Central memory CD8-positive, alpha-beta T cell (primary cell): ENCODE measurements at regions not wholly inside any gene's neighbourhood (a gene's known extent, or its start where the extent isn't known, plus 50 kb on each side); places are given as distances from the start of the nearest gene placed in this dataset.

ENCODE experiments used
- ATAC-seq: fragments of 150-1000 bp; cut with Tn5 transposase; replicated peaks from 2 replicates; pipeline ENCODE4 v1.10.0; 2022; ENCODE audit warnings: mild to moderate bottlenecking, moderate FRiP score, moderate number of reproducible peaks; ENCODE audit not compliant: poor library complexity, severe bottlenecking; ENCODE audit errors: extremely low read depth
- DNase-seq, 2 donors: peaks; one replicate each; pipeline ENCODE4 v3.0.0; 2021; ENCODE audit warnings: low spot score in 2 of 2
- H3K27ac Mint-ChIP-seq: one replicate; pipeline ENCODE4 v1.8.0; 2022; ENCODE audit warnings: low read depth, mild to moderate bottlenecking, moderate library complexity, mixed read lengths
- H3K27me3 Mint-ChIP-seq: one replicate; pipeline ENCODE4 v1.8.0; 2022; ENCODE audit warnings: mixed read lengths
- H3K36me3 Mint-ChIP-seq: one replicate; pipeline ENCODE4 v1.8.0; 2022; ENCODE audit warnings: mild to moderate bottlenecking, moderate library complexity, mixed read lengths; ENCODE audit not compliant: insufficient read depth
- H3K4me1 Mint-ChIP-seq: one replicate; pipeline ENCODE4 v1.8.0; 2022; ENCODE audit warnings: mixed read lengths
- H3K4me3 Mint-ChIP-seq: one replicate; pipeline ENCODE4 v1.8.0; 2022; ENCODE audit warnings: mild to moderate bottlenecking, moderate library complexity, mixed read lengths
- H3K9me3 Mint-ChIP-seq: one replicate; pipeline ENCODE4 v1.8.0; 2022; ENCODE audit warnings: mixed read lengths

DNA sequence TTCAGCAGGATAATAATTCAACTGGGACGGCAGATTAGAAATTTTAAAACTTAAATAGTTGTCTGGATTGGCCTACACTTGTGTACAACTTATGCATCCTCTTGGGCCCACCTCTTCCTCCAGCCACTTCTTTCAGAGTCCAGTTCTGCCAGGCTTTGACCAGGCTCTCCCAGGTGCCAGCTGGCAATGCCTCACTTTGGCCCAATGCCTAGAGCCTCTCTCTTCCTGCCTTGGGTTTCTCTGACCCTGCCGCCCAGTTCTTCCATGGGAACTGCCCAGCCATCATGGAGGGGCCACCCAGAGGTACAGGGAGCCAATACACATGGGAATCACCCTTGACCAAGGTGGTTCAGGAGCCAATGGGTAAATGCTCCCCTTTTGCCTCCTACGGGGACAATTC lies 135.5 kb downstream of the IRS1 start:
- Mint-ChIP-seq H3K4me3 (no peak overlapping the region), H3K4me1 (no peaks in the 10 kb centered on the region), H3K27ac (no peak overlapping the region), H3K36me3 (no peaks in the 10 kb centered on the region), H3K27me3 (peaks cover 20% of the 10 kb centered on the region), H3K9me3 (no peaks in the 10 kb centered on the region)
- DNase-seq: no peak
- no peak for ATAC-seq

DNA sequence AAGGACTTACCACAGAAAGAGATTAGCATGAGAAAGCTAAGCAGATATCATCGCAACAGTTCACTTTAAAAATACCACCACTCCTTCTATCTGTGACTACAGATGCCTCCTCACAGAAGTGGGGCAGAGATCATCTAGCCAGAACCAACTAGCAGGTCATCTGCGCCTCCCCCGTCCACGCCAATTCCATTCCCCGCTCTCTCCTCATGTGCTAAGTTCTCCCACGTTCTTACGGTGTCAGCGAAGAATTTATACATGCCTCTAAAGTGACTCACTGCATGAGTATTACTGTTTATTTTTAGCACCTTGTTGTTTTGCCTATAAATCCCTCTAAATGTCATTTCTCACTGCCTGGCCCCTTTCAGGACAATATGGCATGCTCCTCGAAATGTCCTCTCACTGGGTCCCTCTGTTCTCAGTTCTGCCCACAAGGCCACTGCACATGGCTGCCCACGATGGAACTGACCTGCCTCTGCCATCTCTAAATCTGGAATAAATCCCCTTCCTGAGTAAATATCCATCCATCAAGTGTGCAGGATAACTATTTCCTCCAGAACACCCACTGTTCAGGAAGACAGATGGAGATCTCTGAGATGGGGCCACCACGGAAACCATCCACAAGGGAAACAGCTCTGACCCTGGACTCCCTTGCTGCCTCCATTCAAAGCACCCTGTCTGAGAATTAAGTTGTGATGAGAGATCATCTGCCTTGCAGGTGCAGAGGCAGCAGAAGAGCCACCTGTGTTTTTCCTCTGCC lies 137.7 kb downstream of the IRS1 start:
- no peak for DNase-seq
- Mint-ChIP-seq H3K4me3 (no peak overlapping the region), H3K27me3 (peaks cover 11% of the 10 kb centered on the region), H3K4me1 (no peaks in the 10 kb centered on the region), H3K9me3 (no peaks in the 10 kb centered on the region), H3K36me3 (no peaks in the 10 kb centered on the region), H3K27ac (no peak overlapping the region)
- ATAC-seq: no peak

DNA sequence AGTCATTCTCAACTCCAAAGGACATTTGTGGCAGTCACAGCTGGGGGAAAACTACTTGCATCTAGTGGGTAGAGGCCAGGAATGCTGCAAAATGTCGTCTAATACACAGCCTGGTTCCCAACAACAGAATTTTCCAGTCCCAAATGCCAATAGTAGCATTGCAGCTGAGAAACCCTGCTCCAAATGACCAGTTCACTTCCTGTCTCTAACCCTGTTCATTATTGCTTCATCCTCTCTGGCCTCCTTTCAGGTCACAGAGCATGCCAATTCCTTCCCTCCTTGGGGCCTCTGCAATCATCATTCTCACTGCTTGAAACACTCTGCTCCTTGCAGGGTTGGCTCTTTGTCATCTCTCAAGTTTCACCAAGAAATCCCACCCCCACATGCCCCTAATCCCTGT lies 139.1 kb downstream of the IRS1 start:
- no peak overlapping the region for H3K27ac Mint-ChIP-seq
- no peak overlapping the region for H3K4me3 Mint-ChIP-seq
- DNase-seq: no peak
- H3K36me3 Mint-ChIP-seq: no peaks in the 10 kb centered on the region
- no peak for ATAC-seq
- H3K9me3 Mint-ChIP-seq: no peaks in the 10 kb centered on the region
- H3K4me1 Mint-ChIP-seq: no peaks in the 10 kb centered on the region
- peaks cover 11% of the 10 kb centered on the region for H3K27me3 Mint-ChIP-seq

GRCh38 chr2:226660124-226660523 lies 139.5 kb downstream of the IRS1 start:
- Mint-ChIP-seq H3K4me1 (no peaks in the 10 kb centered on the region), H3K36me3 (no peaks in the 10 kb centered on the region), H3K27ac (no peak overlapping the region), H3K4me3 (no peak overlapping the region), H3K27me3 (peaks cover 11% of the 10 kb centered on the region), H3K9me3 (no peaks in the 10 kb centered on the region)
- ATAC-seq: no peak
- no peak for DNase-seq

DNA sequence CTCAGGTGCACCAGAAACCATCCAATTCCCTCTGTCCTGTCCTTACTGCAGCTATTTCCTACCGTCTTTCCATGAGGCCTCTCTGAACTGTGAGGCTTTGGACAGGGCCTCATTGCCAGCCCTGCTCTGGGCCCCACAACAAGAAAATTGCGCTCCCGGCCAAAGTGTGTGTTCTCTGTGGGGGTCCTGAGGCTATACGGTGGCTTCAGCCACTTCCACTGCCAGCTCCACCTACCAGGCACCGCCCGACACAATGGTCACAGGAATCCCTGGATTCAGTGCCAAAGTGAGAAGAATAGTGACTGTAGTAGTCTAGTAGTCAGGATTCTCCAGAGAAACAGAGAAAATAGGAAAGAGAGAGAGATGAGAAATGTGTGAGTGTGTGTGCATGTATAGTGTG lies 140.2 kb downstream of the IRS1 start:
- Mint-ChIP-seq H3K27ac (no peak overlapping the region), H3K36me3 (no peaks in the 10 kb centered on the region), H3K4me1 (no peaks in the 10 kb centered on the region), H3K27me3 (peaks cover 5% of the 10 kb centered on the region), H3K9me3 (no peaks in the 10 kb centered on the region), H3K4me3 (no peak overlapping the region)
- ATAC-seq (no peak), DNase-seq (no peak)

DNA sequence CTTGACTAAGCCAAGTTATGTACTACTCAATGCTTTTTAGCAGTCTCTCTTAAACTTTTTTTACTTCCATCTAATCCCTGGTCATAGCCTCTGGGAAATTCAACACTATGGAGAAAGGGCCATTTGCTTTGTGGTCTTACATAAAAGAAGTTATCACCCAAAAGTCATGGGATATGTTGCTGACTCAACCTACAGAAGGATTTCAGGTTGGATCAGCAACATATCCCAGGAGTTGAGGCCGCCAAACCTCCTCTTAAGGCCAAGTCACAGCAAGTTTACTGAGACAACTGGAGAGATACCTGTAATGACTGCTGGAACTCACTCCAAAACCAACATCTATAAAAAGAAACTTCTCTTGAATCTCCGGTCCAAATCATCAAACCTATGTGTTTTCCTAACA lies 141.1 kb downstream of the IRS1 start:
- ATAC-seq (no peak), DNase-seq (no peak)
- Mint-ChIP-seq H3K9me3 (no peaks in the 10 kb centered on the region), H3K36me3 (no peaks in the 10 kb centered on the region), H3K4me3 (no peak overlapping the region), H3K27ac (no peak overlapping the region), H3K4me1 (no peaks in the 10 kb centered on the region), H3K27me3 (peaks cover 2% of the 10 kb centered on the region)

DNA sequence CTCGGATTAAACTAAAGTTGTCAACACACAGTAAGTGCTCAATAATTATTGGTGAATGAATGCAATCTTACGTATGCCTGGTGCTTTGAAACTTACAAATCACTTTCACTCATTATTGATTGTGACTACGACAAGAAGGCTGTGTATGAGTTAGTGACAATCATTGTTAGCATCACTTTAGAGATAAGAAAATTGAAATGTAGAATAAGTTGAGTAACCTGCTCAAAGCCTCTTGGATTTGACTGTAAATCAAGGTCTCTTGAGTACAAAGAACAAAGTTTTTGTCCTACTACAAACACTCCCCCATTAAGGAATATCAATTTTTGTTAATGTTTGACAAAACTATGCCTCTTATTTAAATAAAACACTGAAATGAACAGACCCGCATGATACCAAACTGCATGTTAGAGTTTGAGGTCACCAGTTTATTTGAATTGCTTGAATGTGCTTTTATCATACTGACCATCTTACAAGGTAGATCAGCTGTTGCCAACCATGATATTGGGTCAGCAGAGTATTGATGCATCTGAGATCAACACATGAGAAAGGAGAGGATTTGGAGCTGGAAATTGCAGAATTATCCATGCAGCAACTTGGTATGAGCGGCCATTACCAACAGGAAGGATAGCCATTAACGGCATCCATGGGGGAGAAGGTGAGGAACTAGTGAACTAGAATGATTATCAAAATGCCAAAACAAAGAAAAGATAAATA lies 142.1 kb downstream of the IRS1 start:
- no peak overlapping the region for H3K27ac Mint-ChIP-seq
- no peak for DNase-seq
- no peak for ATAC-seq
- H3K36me3 Mint-ChIP-seq: no peaks in the 10 kb centered on the region
- H3K27me3 Mint-ChIP-seq: peaks cover 9% of the 10 kb centered on the region
- no peaks in the 10 kb centered on the region for H3K9me3 Mint-ChIP-seq
- H3K4me3 Mint-ChIP-seq: no peak overlapping the region
- no peaks in the 10 kb centered on the region for H3K4me1 Mint-ChIP-seq

- no peaks in the 10 kb centered on the region for H3K4me1 Mint-ChIP-seq
- H3K27ac Mint-ChIP-seq: no peak overlapping the region
- H3K4me3 Mint-ChIP-seq: no peak overlapping the region
- H3K9me3 Mint-ChIP-seq: no peaks in the 10 kb centered on the region
- H3K27me3 Mint-ChIP-seq: peaks cover 9% of the 10 kb centered on the region
- DNase-seq (no peak), ATAC-seq (no peak)
- no peaks in the 10 kb centered on the region for H3K36me3 Mint-ChIP-seq
These were observed 143.3 kb downstream of the IRS1 start for GRCh38 chr2:226656367-226656766.

- ATAC-seq (no peak), DNase-seq (no peak)
- H3K27ac Mint-ChIP-seq: no peak overlapping the region
- no peak overlapping the region for H3K4me3 Mint-ChIP-seq
- H3K36me3 Mint-ChIP-seq: no peaks in the 10 kb centered on the region
- peaks cover 14% of the 10 kb centered on the region for H3K27me3 Mint-ChIP-seq
- no peaks in the 10 kb centered on the region for H3K9me3 Mint-ChIP-seq
- no peaks in the 10 kb centered on the region for H3K4me1 Mint-ChIP-seq
These were observed 143.7 kb downstream of the IRS1 start for GRCh38 chr2:226655871-226656270.

- H3K4me1 Mint-ChIP-seq: no peaks in the 10 kb centered on the region
- H3K27ac Mint-ChIP-seq: no peak overlapping the region
- no peak for ATAC-seq
- H3K9me3 Mint-ChIP-seq: no peaks in the 10 kb centered on the region
- no peak overlapping the region for H3K4me3 Mint-ChIP-seq
- H3K36me3 Mint-ChIP-seq: no peaks in the 10 kb centered on the region
- no peak for DNase-seq
- peaks cover 31% of the 10 kb centered on the region for H3K27me3 Mint-ChIP-seq
These were observed 146.4 kb downstream of the IRS1 start for GRCh38 chr2:226652983-226653765.

- ATAC-seq (no peak), DNase-seq (no peak)
- Mint-ChIP-seq H3K4me3 (no peak overlapping the region), H3K27ac (no peak overlapping the region), H3K9me3 (no peaks in the 10 kb centered on the region), H3K27me3 (peaks cover 31% of the 10 kb centered on the region), H3K36me3 (no peaks in the 10 kb centered on the region), H3K4me1 (no peaks in the 10 kb centered on the region)
These were observed 147.3 kb downstream of the IRS1 start for GRCh38 chr2:226652369-226652768.

- H3K4me3 Mint-ChIP-seq: no peak overlapping the region
- peaks cover 31% of the 10 kb centered on the region for H3K27me3 Mint-ChIP-seq
- no peak overlapping the region for H3K27ac Mint-ChIP-seq
- no peaks in the 10 kb centered on the region for H3K9me3 Mint-ChIP-seq
- H3K36me3 Mint-ChIP-seq: no peaks in the 10 kb centered on the region
- no peak for DNase-seq
- no peak for ATAC-seq
- H3K4me1 Mint-ChIP-seq: no peaks in the 10 kb centered on the region
These were observed 149.6 kb downstream of the IRS1 start for GRCh38 chr2:226649871-226650660.
